Vagina (tissue), 2 donors: ENCODE measurements at regions not wholly inside any gene's neighbourhood (a gene's known extent, or its start where the extent isn't known, plus 50 kb on each side); places are given as distances from the start of the nearest gene placed in this dataset.
"Not testable (repeated sequence)": the region's sequence is repeated elsewhere in the genome, so short reads cannot be mapped to it uniquely, and the experiment has no call there.

Source experiments
- CTCF ChIP-seq, 3 experiments: fragments of 450-650 bp in 2 of 3; fragments of 200-600 bp in 1 of 3; sonication (generic) in 1 of 3; IDR thresholded peaks; one replicate each; pipeline ENCODE4 v1.5.1; 2017 to 2019; ENCODE audit warnings: antibody characterized with exemption in 3 of 3, mild to moderate bottlenecking in 2 of 3, moderate library complexity in 2 of 3
- POLR2A ChIP-seq, 2 donors: fragments of 450-650 bp; IDR thresholded peaks; one replicate each; pipeline ENCODE4 v1.6.1; 2017; ENCODE audit warnings: antibody characterized with exemption in 2 of 2, mild to moderate bottlenecking in 2 of 2, moderate library complexity in 2 of 2

GRCh38 chr12:31897092-31897491 is 62.1 kb upstream of the RESF1 start:
- TF ChIP-seq CTCF, POLR2A (IDR thresholded peaks at IDR 0.05): not testable (repeated sequence)
